ENCODE measurements at regions not wholly inside any gene's neighbourhood (a gene's known extent, or its start where the extent isn't known, plus 50 kb on each side); places are given as distances from the start of the nearest gene placed in this dataset.

DNA sequence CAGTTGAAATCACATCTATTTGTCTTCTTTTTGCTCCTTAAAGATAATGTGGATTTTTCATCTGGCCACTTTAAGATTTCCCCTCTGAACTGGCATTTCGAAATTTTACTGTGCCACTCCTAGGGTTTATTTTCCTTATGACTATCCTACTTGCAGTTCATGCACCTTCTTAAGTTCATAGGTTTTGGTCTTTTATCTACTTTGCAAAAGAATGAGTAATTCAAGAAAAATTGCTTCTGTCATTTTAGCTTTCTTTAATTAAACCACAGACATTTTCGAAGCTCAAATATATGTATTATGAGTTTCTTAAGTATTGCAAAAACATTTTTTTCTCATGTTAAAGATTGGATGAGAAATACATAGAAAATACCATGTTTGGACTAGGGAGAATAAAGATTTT lies 1244.8 kb upstream of the TMPRSS15 start:
- Histone ChIP-seq H2AFZ (no peak overlapping the region), H3K9ac (no peak overlapping the region)

GRCh38 chr21:19683492-19683891 lies 1279.9 kb upstream of the TMPRSS15 start:
- no peaks in the 10 kb centered on the region for H3K9me3 ChIP-seq (ENCODE audit: low read depth)
- H3K9ac ChIP-seq = no peak overlapping the region
- H4K20me1 ChIP-seq (ENCODE audit: insufficient read depth) = no peaks in the 10 kb centered on the region
- no peaks in the 10 kb centered on the region for H3K9me2 ChIP-seq (ENCODE audit: insufficient read depth)
- H3K27ac ChIP-seq = no peak overlapping the region
- no peaks in the 10 kb centered on the region for H3K27me3 ChIP-seq (replicated peaks; ENCODE audit: insufficient read depth)
- in situ Hi-C loops (cut with MboI) = no loop called here
- H3K79me2 ChIP-seq (ENCODE audit: insufficient read depth) = no peaks in the 10 kb centered on the region
- TF ChIP-seq EZH2phosphoT487 (IDR thresholded peaks at IDR 0.05; ENCODE audit: insufficient read depth, low read depth) (no peak), EZH2 (IDR thresholded peaks at IDR 0.05; ENCODE audit: insufficient read depth, poor library complexity, severe bottlenecking) (no peak)
- no peaks in the 10 kb centered on the region for H3F3A ChIP-seq (ENCODE audit: insufficient read depth)
- H2AFZ ChIP-seq = no peak overlapping the region
- H3K36me3 ChIP-seq (ENCODE audit: low read depth) = no peaks in the 10 kb centered on the region
- WGBS, 2 experiments (ENCODE audit: low coverage in 1 of 2, low lambda C conversion rate in 2 of 2, missing lambda C conversion rate in 2 of 2) = 9 to 19% methylated on average over 2 of the region's 2 CpGs
- no peak for DNase-seq
- no peak overlapping the region for H3K4me2 ChIP-seq (ENCODE audit: unreplicated experiment)
- no peak overlapping the region for H3K4me3 ChIP-seq
- H3K4me1 ChIP-seq (ENCODE audit: insufficient read depth) = no peaks in the 10 kb centered on the region

More for the DNA sequence above, 1244.8 kb upstream of the TMPRSS15 start:
- Histone ChIP-seq H3K9me2 (ENCODE audit: insufficient read depth) (no peaks in the 10 kb centered on the region), H3K79me2 (ENCODE audit: insufficient read depth) (no peaks in the 10 kb centered on the region), H3K4me1 (ENCODE audit: insufficient read depth) (no peaks in the 10 kb centered on the region), H3K36me3 (ENCODE audit: low read depth) (no peaks in the 10 kb centered on the region), H3K4me3 (no peak overlapping the region), H3K27ac (no peak overlapping the region), H3K27me3 (replicated peaks; ENCODE audit: insufficient read depth) (no peaks in the 10 kb centered on the region), H4K20me1 (ENCODE audit: insufficient read depth) (no peaks in the 10 kb centered on the region), H3K9me3 (ENCODE audit: low read depth) (no peaks in the 10 kb centered on the region), H3F3A (ENCODE audit: insufficient read depth) (no peaks in the 10 kb centered on the region), H3K4me2 (ENCODE audit: unreplicated experiment) (no peak overlapping the region)
- in situ Hi-C loops (cut with MboI) = no loop called here
- 3 to 4% methylated on average over 2 of the region's 2 CpGs for whole genome bisulfite sequencing, 2 experiments (ENCODE audit: low coverage in 1 of 2, low lambda C conversion rate in 2 of 2, missing lambda C conversion rate in 2 of 2)
- no peak for TF ChIP-seq EZH2phosphoT487 (IDR thresholded peaks at IDR 0.05; ENCODE audit: insufficient read depth, low read depth)
- no peak for TF ChIP-seq EZH2 (IDR thresholded peaks at IDR 0.05; ENCODE audit: insufficient read depth, poor library complexity, severe bottlenecking)
- DNase-seq = no peak

DNA sequence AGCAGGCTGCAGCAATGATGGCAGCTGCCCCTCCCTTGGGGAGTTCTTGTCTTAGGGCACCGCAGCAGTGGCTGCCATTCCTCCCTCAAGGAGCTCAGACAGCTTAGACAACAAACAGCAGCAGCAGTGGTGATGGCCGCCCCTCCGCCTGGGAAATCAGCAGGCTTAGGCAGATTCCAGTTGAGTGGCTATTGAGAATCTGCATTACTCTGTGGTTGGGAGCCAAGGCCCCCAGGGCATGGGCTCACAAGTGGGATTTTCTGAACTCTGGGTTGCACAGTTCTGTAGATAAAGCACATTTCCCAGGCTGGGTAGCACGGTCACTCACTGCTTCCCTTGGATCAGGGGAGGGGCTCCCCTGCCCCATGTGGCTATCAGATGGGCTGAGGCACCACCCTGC lies 1280.7 kb upstream of the TMPRSS15 start:
- no peak overlapping the region for H3K9ac ChIP-seq
- DNase-seq = no peak
- H3K9me3 ChIP-seq (ENCODE audit: low read depth) = no peaks in the 10 kb centered on the region
- no peak overlapping the region for H2AFZ ChIP-seq
- TF ChIP-seq EZH2phosphoT487 (IDR thresholded peaks at IDR 0.05; ENCODE audit: insufficient read depth, low read depth) (no peak), EZH2 (IDR thresholded peaks at IDR 0.05; ENCODE audit: insufficient read depth, poor library complexity, severe bottlenecking) (no peak)
- no peaks in the 10 kb centered on the region for H4K20me1 ChIP-seq (ENCODE audit: insufficient read depth)
- no peak overlapping the region for H3K4me3 ChIP-seq
- no peaks in the 10 kb centered on the region for H3K79me2 ChIP-seq (ENCODE audit: insufficient read depth)
- H3F3A ChIP-seq (ENCODE audit: insufficient read depth) = no peaks in the 10 kb centered on the region
- no peaks in the 10 kb centered on the region for H3K9me2 ChIP-seq (ENCODE audit: insufficient read depth)
- H3K27me3 ChIP-seq (replicated peaks; ENCODE audit: insufficient read depth) = no peaks in the 10 kb centered on the region
- WGBS, 2 experiments (ENCODE audit: low coverage in 1 of 2, low lambda C conversion rate in 2 of 2, missing lambda C conversion rate in 2 of 2) = 26 to 36% methylated on average over 4 of the region's 4 CpGs
- no peaks in the 10 kb centered on the region for H3K4me1 ChIP-seq (ENCODE audit: insufficient read depth)
- in situ Hi-C loops (cut with MboI) = no loop called here
- no peak overlapping the region for H3K27ac ChIP-seq
- H3K4me2 ChIP-seq (ENCODE audit: unreplicated experiment) = no peak overlapping the region
- no peaks in the 10 kb centered on the region for H3K36me3 ChIP-seq (ENCODE audit: low read depth)

GRCh38 chr21:19692231-19692630 lies 1288.6 kb upstream of the TMPRSS15 start:
- TF ChIP-seq EZH2 (IDR thresholded peaks at IDR 0.05; ENCODE audit: insufficient read depth, poor library complexity, severe bottlenecking) = no peak
- no peak for TF ChIP-seq EZH2phosphoT487 (IDR thresholded peaks at IDR 0.05; ENCODE audit: insufficient read depth, low read depth)

GRCh38 chr21:19695796-19696195 lies 1292.2 kb upstream of the TMPRSS15 start:
- 7 to 32% methylated on average over 1 of the region's 1 CpG for WGBS, 2 experiments (ENCODE audit: low coverage in 1 of 2, low lambda C conversion rate in 2 of 2, missing lambda C conversion rate in 2 of 2)

More at GRCh38 chr21:19692231-19692630, 1288.6 kb upstream of the TMPRSS15 start:
- no peaks in the 10 kb centered on the region for H3K9me3 ChIP-seq (ENCODE audit: low read depth)
- no peaks in the 10 kb centered on the region for H3K27me3 ChIP-seq (replicated peaks; ENCODE audit: insufficient read depth)
- H4K20me1 ChIP-seq (ENCODE audit: insufficient read depth) = no peaks in the 10 kb centered on the region
- in situ Hi-C loops (cut with MboI) = no loop called here
- no peak overlapping the region for H3K27ac ChIP-seq
- H3K4me3 ChIP-seq = no peak overlapping the region
- no peak for DNase-seq
- H3K4me2 ChIP-seq (ENCODE audit: unreplicated experiment) = no peak overlapping the region
- no peaks in the 10 kb centered on the region for H3K4me1 ChIP-seq (ENCODE audit: insufficient read depth)
- no peaks in the 10 kb centered on the region for H3K79me2 ChIP-seq (ENCODE audit: insufficient read depth)
- H3K36me3 ChIP-seq (ENCODE audit: low read depth) = no peaks in the 10 kb centered on the region
- no peak overlapping the region for H2AFZ ChIP-seq
- no peak overlapping the region for H3K9ac ChIP-seq
- H3F3A ChIP-seq (ENCODE audit: insufficient read depth) = no peaks in the 10 kb centered on the region
- no peaks in the 10 kb centered on the region for H3K9me2 ChIP-seq (ENCODE audit: insufficient read depth)

More at GRCh38 chr21:19695796-19696195, 1292.2 kb upstream of the TMPRSS15 start:
- Histone ChIP-seq H3K4me2 (ENCODE audit: unreplicated experiment) (no peak overlapping the region), H3K27ac (no peak overlapping the region), H3K4me3 (no peak overlapping the region), H3K79me2 (ENCODE audit: insufficient read depth) (no peaks in the 10 kb centered on the region), H3F3A (ENCODE audit: insufficient read depth) (no peaks in the 10 kb centered on the region), H3K27me3 (replicated peaks; ENCODE audit: insufficient read depth) (no peaks in the 10 kb centered on the region), H2AFZ (no peak overlapping the region), H3K36me3 (ENCODE audit: low read depth) (no peaks in the 10 kb centered on the region), H3K9ac (no peak overlapping the region), H3K4me1 (ENCODE audit: insufficient read depth) (no peaks in the 10 kb centered on the region), H4K20me1 (ENCODE audit: insufficient read depth) (no peaks in the 10 kb centered on the region), H3K9me2 (ENCODE audit: insufficient read depth) (no peaks in the 10 kb centered on the region), H3K9me3 (ENCODE audit: low read depth) (no peaks in the 10 kb centered on the region)
- no peak for DNase-seq
- TF ChIP-seq EZH2 (IDR thresholded peaks at IDR 0.05; ENCODE audit: insufficient read depth, poor library complexity, severe bottlenecking) (no peak), EZH2phosphoT487 (IDR thresholded peaks at IDR 0.05; ENCODE audit: insufficient read depth, low read depth) (no peak)
- in situ Hi-C loops (cut with MboI) = no loop called here
